DOHH2 (cell line): ENCODE measurements at regions not wholly inside any gene's neighbourhood (a gene's known extent, or its start where the extent isn't known, plus 50 kb on each side); places are given as distances from the start of the nearest gene placed in this dataset.

ENCODE experiments used
- H3F3A ChIP-seq: fragments of 200-600 bp; sonication (generic), shearing (Covaris generic); 2 replicates; pipeline ENCODE4 v1.6.0; 2016; ENCODE audit warnings: antibody characterized with exemption, mild to moderate bottlenecking; ENCODE audit not compliant: control insufficient read depth, insufficient read depth
- H3K27ac ChIP-seq: fragments of 200-600 bp; sonication (generic); 2 replicates; pipeline ENCODE4 v1.5.1; 2014; ENCODE audit warnings: low read depth, mild to moderate bottlenecking, low read length, moderate library complexity
- H3K27me3 ChIP-seq: fragments of 200-600 bp; sonication (generic); 2 replicates; pipeline ENCODE4 v1.6.1; 2014; ENCODE audit warnings: mild to moderate bottlenecking, low read length, mixed read lengths; ENCODE audit not compliant: control insufficient read depth
- H3K36me3 ChIP-seq: fragments of 200-600 bp; sonication (generic); 2 replicates; pipeline ENCODE4 v1.6.1; 2014; ENCODE audit warnings: mild to moderate bottlenecking, low read length, moderate library complexity, mixed read lengths; ENCODE audit not compliant: control insufficient read depth
- H3K4me1 ChIP-seq: fragments of 200-600 bp; sonication (generic); 2 replicates; pipeline ENCODE4 v1.6.1; 2014; ENCODE audit warnings: mild to moderate bottlenecking, low read length, mixed read lengths; ENCODE audit not compliant: control insufficient read depth
- H3K4me2 ChIP-seq: fragments of 200-600 bp; sonication (generic); 2 replicates; pipeline ENCODE4 v1.6.0; 2014; ENCODE audit warnings: mild to moderate bottlenecking, low read length, moderate library complexity
- H3K4me3 ChIP-seq: fragments of 200-600 bp; sonication (generic); 2 replicates; pipeline ENCODE4 v1.5.1; 2014; ENCODE audit warnings: mild to moderate bottlenecking, low read length, mixed read lengths
- H3K79me2 ChIP-seq: fragments of 200-600 bp; sonication (generic); 2 replicates; pipeline ENCODE4 v1.6.1; 2014; ENCODE audit warnings: mild to moderate bottlenecking, low read length, mixed read lengths; ENCODE audit not compliant: control insufficient read depth
- H3K9me2 ChIP-seq: fragments of 200-600 bp; sonication (generic); replicated peaks from 2 replicates; pipeline ENCODE4 v1.6.1; 2014; ENCODE audit warnings: mild to moderate bottlenecking, low read length, mixed read lengths; ENCODE audit not compliant: control insufficient read depth
- H3K9me3 ChIP-seq: fragments of 200-600 bp; sonication (generic); 2 replicates; pipeline ENCODE4 v1.6.1; 2014; ENCODE audit warnings: antibody characterized with exemption, low read length, mixed read lengths; ENCODE audit not compliant: control insufficient read depth, insufficient read depth
- H4K20me1 ChIP-seq: fragments of 200-600 bp; sonication (generic); 2 replicates; pipeline ENCODE4 v1.6.0; 2014; ENCODE audit warnings: low read depth, mild to moderate bottlenecking, antibody characterized with exemption, low read length, moderate library complexity; ENCODE audit not compliant: control insufficient read depth, insufficient read depth
- CTCF ChIP-seq: fragments of 200-600 bp; sonication (generic); IDR thresholded peaks from one replicate; pipeline ENCODE4 v1.5.1; 2014; ENCODE audit warnings: antibody characterized with exemption, mild to moderate bottlenecking, low read depth, low read length; ENCODE audit not compliant: poor library complexity, severe bottlenecking
- EZH2phosphoT487 ChIP-seq: fragments of 200-600 bp; sonication (generic); IDR thresholded peaks from 2 replicates; pipeline ENCODE4 v1.6.1; 2017; ENCODE audit warnings: borderline replicate concordance, mild to moderate bottlenecking, antibody characterized with exemption, low read length, moderate library complexity, mixed read lengths

- Histone ChIP-seq H3K79me2 (no peaks in the 10 kb centered on the region), H3K9me3 (peaks cover 14% of the 10 kb centered on the region; the same call in 1 of the 2 replicates), H4K20me1 (no peaks in the 10 kb centered on the region), H3K4me1 (no peaks in the 10 kb centered on the region), H3K4me2 (no peak overlapping the region), H3K27me3 (no peaks in the 10 kb centered on the region), H3K36me3 (no peaks in the 10 kb centered on the region), H3K27ac (no peak overlapping the region), H3K4me3 (no peak overlapping the region), H3F3A (no peaks in the 10 kb centered on the region), H3K9me2 (no peaks in the 10 kb centered on the region)
- TF ChIP-seq CTCF (no peak), EZH2phosphoT487 (no peak)
These were observed 285.8 kb downstream of the FGF9 start for GRCh38 chr13:21956666-21957065.

- no peaks in the 10 kb centered on the region for H3K4me1 ChIP-seq
- no peak overlapping the region for H3K4me2 ChIP-seq
- no peaks in the 10 kb centered on the region for H3K9me2 ChIP-seq
- H3K36me3 ChIP-seq: no peaks in the 10 kb centered on the region
- no peak for TF ChIP-seq CTCF
- no peak for TF ChIP-seq EZH2phosphoT487
- no peak overlapping the region for H3K4me3 ChIP-seq
- no peaks in the 10 kb centered on the region for H3K79me2 ChIP-seq
- no peaks in the 10 kb centered on the region for H3K27me3 ChIP-seq
- no peaks in the 10 kb centered on the region for H3F3A ChIP-seq
- H3K27ac ChIP-seq: no peak overlapping the region
- H3K9me3 ChIP-seq: peaks cover 18% of the 10 kb centered on the region; the same call in 1 of the 2 replicates
- H4K20me1 ChIP-seq: no peaks in the 10 kb centered on the region
These were observed 287.0 kb downstream of the FGF9 start for GRCh38 chr13:21957833-21958232.

- H3K4me3 ChIP-seq: no peak overlapping the region
- no peaks in the 10 kb centered on the region for H3K9me2 ChIP-seq
- TF ChIP-seq EZH2phosphoT487 (no peak), CTCF (no peak)
- no peak overlapping the region for H3K4me2 ChIP-seq
- no peaks in the 10 kb centered on the region for H3K27me3 ChIP-seq
- no peaks in the 10 kb centered on the region for H3K36me3 ChIP-seq
- H3K79me2 ChIP-seq: no peaks in the 10 kb centered on the region
- no peaks in the 10 kb centered on the region for H3F3A ChIP-seq
- no peaks in the 10 kb centered on the region for H4K20me1 ChIP-seq
- no peaks in the 10 kb centered on the region for H3K4me1 ChIP-seq
- no peak overlapping the region for H3K27ac ChIP-seq
- peaks cover 18% of the 10 kb centered on the region; the same call in 1 of the 2 replicates for H3K9me3 ChIP-seq
These were observed 289.2 kb downstream of the FGF9 start for GRCh38 chr13:21960108-21960507.
